ENCODE measurements at regions not wholly inside any gene's neighbourhood (a gene's known extent, or its start where the extent isn't known, plus 50 kb on each side); places are given as distances from the start of the nearest gene placed in this dataset.

DNA sequence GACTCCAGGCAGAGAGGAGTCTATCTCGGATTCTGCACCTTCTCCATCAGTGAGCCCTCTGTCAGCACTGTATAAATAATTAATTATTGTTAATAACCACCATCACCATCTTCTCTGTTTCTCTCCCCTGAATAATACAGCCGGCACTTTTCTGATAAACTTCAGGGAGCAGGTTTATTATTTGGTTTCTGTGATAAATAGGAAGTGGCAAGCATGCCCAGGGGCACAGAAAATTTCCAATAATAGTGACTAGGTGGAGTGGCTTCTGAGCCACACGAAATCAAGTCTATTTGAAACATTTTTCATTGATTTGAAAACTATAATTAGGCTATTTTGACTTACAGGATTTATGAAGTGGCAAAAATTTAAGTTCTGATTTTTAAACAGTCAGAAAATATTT is 186.8 kb upstream of the TMEM229A start:
- no peak overlapping the region for H3K9ac ChIP-seq
- H3K9me3 ChIP-seq (replicated peaks in 1 of 11): peaks cover 21 to 24% (median 23%) of the 10 kb centered on the region in 11 experiments
- TF ChIP-seq Cebpa-rat (IDR thresholded peaks at IDR 0.05): no peak

DNA sequence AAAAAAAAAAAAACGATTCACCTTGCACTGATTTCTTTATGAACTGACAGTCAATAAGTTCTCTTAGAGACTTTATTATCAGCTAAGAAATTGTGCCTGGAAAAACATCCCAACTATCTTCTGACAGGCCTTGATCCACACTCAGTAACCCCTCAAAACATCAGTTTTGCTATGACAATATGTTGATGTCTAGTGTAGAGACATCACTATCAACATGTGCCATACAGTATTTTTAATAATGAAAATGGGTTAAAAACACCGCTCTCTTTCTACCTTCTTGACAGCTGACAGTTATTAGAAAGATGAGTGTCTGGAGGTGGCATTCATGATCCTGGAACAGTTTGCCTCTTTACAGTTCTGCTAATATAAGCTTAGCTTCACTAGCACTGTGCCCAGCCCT is 175.8 kb upstream of the TMEM229A start:
- Histone ChIP-seq H3K4me2 (no peak overlapping the region), H3K4me3 (no peak overlapping the region), H3K36me3 (no peaks in the 10 kb centered on the region), H3K9ac (no peak overlapping the region), H3K9me3 (replicated peaks in 1 of 11) (no peaks in the 10 kb centered on the region), H4K20me1 (no peaks in the 10 kb centered on the region), H3K27me3 (no peaks in the 10 kb centered on the region), H3K4me1 (no peaks in the 10 kb centered on the region), H3K27ac (no peak overlapping the region)
- no peak for TF ChIP-seq Cebpa-rat (IDR thresholded peaks at IDR 0.05)

More for the DNA sequence above, 186.8 kb upstream of the TMEM229A start:
- no peak overlapping the region for H3K4me3 ChIP-seq
- H3K27ac ChIP-seq: no peak overlapping the region
- H4K20me1 ChIP-seq: no peaks in the 10 kb centered on the region
- H3K4me2 ChIP-seq: no peak overlapping the region
- H3K36me3 ChIP-seq: no peaks in the 10 kb centered on the region
- H3K27me3 ChIP-seq: no peaks in the 10 kb centered on the region
- H3K4me1 ChIP-seq: peaks cover 0 to 7% (median 5%) of the 10 kb centered on the region in 10 experiments; a peak in 10 of 20 replicates

DNA sequence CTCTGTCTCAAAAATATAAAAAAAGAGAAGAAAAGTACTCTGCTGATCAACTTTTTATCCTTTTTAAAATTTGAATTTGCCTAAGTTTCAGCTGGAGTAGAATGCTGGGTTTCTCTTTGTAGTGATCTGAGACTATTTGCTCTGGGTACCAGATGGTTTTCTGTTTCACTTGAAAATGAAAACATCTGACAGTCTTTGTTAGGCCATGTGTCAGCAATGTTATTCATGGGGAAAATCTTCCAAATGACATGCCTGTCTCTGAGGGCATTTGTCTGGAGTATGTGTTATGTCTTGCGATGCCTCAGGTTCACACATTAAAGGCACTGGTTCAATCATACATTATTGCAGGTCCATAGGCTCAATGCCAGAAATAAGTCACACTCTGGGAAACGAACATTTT is 175.3 kb upstream of the TMEM229A start:
- no peak for TF ChIP-seq Cebpa-rat (IDR thresholded peaks at IDR 0.05)
- Histone ChIP-seq H3K9ac (no peak overlapping the region), H3K36me3 (no peaks in the 10 kb centered on the region), H4K20me1 (no peaks in the 10 kb centered on the region), H3K9me3 (replicated peaks in 1 of 11) (no peaks in the 10 kb centered on the region), H3K27me3 (no peaks in the 10 kb centered on the region), H3K4me2 (no peak overlapping the region), H3K27ac (no peak overlapping the region), H3K4me1 (no peaks in the 10 kb centered on the region), H3K4me3 (no peak overlapping the region)

- H3K9ac ChIP-seq: no peak overlapping the region
Measured at GRCh38 chr7:124205526-124205925, 172.7 kb upstream of the TMEM229A start.

GRCh38 chr7:124202546-124202945 is 169.7 kb upstream of the TMEM229A start:
- no peaks in the 10 kb centered on the region for H3K36me3 ChIP-seq
- peaks cover 0 to 12% (median 0%) of the 10 kb centered on the region in 11 experiments; a peak in 6 of 22 replicates for H3K9me3 ChIP-seq (replicated peaks in 1 of 11)
- H3K4me2 ChIP-seq: no peak overlapping the region
- H3K27me3 ChIP-seq: no peaks in the 10 kb centered on the region
- no peak overlapping the region for H3K9ac ChIP-seq
- H3K27ac ChIP-seq: no peak overlapping the region
- no peaks in the 10 kb centered on the region for H3K4me1 ChIP-seq
- no peak overlapping the region for H3K4me3 ChIP-seq
- no peaks in the 10 kb centered on the region for H4K20me1 ChIP-seq
- no peak for TF ChIP-seq Cebpa-rat (IDR thresholded peaks at IDR 0.05)

More at GRCh38 chr7:124205526-124205925, 172.7 kb upstream of the TMEM229A start:
- H3K4me1 ChIP-seq: no peaks in the 10 kb centered on the region
- H4K20me1 ChIP-seq: no peaks in the 10 kb centered on the region
- H3K27me3 ChIP-seq: no peaks in the 10 kb centered on the region
- H3K4me3 ChIP-seq: no peak overlapping the region
- no peak overlapping the region for H3K27ac ChIP-seq
- H3K4me2 ChIP-seq: no peak overlapping the region
- TF ChIP-seq Cebpa-rat (IDR thresholded peaks at IDR 0.05): no peak
- no peaks in the 10 kb centered on the region for H3K36me3 ChIP-seq
- no peaks in the 10 kb centered on the region for H3K9me3 ChIP-seq (replicated peaks in 1 of 11)

DNA sequence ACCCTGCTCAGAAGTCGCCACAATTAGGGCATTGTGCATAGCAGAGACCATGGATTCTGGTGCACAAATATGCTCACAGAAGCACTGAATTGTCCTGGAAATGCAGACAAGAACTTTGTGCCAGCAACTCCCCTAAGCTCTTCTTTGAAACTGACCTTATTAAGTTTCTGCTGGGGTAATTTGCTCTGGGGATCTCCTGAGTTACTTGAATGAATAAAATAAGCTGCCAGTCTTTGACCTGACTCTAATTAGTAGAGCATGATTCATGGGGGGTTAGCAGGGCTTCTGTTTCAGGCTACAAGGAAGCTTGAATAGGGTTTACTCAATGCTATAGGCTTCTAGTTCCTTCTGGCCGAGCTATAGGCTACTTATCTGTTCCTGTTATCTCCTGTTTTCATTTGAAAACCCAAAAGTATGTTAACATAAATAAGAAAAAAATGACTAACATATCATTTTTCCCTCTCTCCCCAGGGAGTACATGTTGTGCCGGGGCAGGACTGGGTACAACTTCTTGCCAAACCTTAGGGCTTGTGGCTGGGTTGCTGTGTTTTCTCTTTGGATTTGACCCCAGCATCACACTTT is 169.0 kb upstream of the TMEM229A start:
- no peak overlapping the region for H3K27ac ChIP-seq
- H4K20me1 ChIP-seq: no peaks in the 10 kb centered on the region
- no peak overlapping the region for H3K4me3 ChIP-seq
- no peaks in the 10 kb centered on the region for H3K36me3 ChIP-seq
- peaks cover 0 to 12% (median 0%) of the 10 kb centered on the region in 11 experiments; a peak in 6 of 22 replicates for H3K9me3 ChIP-seq (replicated peaks in 1 of 11)
- H3K4me2 ChIP-seq: no peak overlapping the region
- no peak for TF ChIP-seq Cebpa-rat (IDR thresholded peaks at IDR 0.05)
- H3K27me3 ChIP-seq: no peaks in the 10 kb centered on the region
- no peak overlapping the region for H3K9ac ChIP-seq
- H3K4me1 ChIP-seq: no peaks in the 10 kb centered on the region

- H4K20me1 ChIP-seq: no peaks in the 10 kb centered on the region
- no peaks in the 10 kb centered on the region for H3K4me1 ChIP-seq
- H3K4me2 ChIP-seq: no peak overlapping the region
- H3K4me3 ChIP-seq: no peak overlapping the region
- peaks cover 0 to 12% (median 0%) of the 10 kb centered on the region in 11 experiments; a peak in 6 of 22 replicates for H3K9me3 ChIP-seq (replicated peaks in 1 of 11)
- no peak for TF ChIP-seq Cebpa-rat (IDR thresholded peaks at IDR 0.05)
- H3K36me3 ChIP-seq: no peaks in the 10 kb centered on the region
- H3K9ac ChIP-seq: no peak overlapping the region
- no peak overlapping the region for H3K27ac ChIP-seq
- no peaks in the 10 kb centered on the region for H3K27me3 ChIP-seq
Measured at GRCh38 chr7:124196519-124196918, 163.7 kb upstream of the TMEM229A start.

DNA sequence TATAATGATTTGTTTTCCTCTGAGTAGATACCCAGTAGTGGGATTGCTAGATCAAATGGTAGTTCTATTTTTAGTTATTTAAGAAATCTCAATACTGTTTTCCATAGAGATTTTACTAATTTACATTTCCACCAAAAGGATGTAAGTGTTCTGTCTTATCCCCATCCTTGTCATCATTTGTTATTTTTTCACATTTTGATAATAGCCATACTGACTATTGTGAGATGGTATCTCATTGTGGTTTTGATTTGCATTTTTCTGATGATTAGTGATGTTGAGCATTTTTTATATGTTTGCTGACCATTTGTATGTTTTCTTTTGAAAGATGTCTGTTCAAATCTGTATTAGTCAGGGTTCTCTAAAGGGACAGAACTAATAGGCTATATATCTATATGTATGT is 160.0 kb upstream of the TMEM229A start:
- no peak overlapping the region for H3K9ac ChIP-seq
- no peaks in the 10 kb centered on the region for H3K9me3 ChIP-seq (replicated peaks in 1 of 11)
- no peaks in the 10 kb centered on the region for H3K36me3 ChIP-seq
- H4K20me1 ChIP-seq: no peaks in the 10 kb centered on the region
- no peaks in the 10 kb centered on the region for H3K27me3 ChIP-seq
- no peak overlapping the region for H3K4me3 ChIP-seq
- no peak overlapping the region for H3K27ac ChIP-seq
- no peaks in the 10 kb centered on the region for H3K4me1 ChIP-seq
- no peak overlapping the region for H3K4me2 ChIP-seq
- no peak for TF ChIP-seq Cebpa-rat (IDR thresholded peaks at IDR 0.05)

GRCh38 chr7:124191713-124192112 is 158.8 kb upstream of the TMEM229A start:
- no peak for TF ChIP-seq Cebpa-rat (IDR thresholded peaks at IDR 0.05)
- H4K20me1 ChIP-seq: no peaks in the 10 kb centered on the region

GRCh38 chr7:124191030-124191429 is 158.2 kb upstream of the TMEM229A start:
- H3K9ac ChIP-seq: no peak overlapping the region
- no peak overlapping the region for H3K27ac ChIP-seq
- no peaks in the 10 kb centered on the region for H4K20me1 ChIP-seq
- TF ChIP-seq Cebpa-rat (IDR thresholded peaks at IDR 0.05): no peak
- no peaks in the 10 kb centered on the region for H3K9me3 ChIP-seq (replicated peaks in 1 of 11)
- no peak overlapping the region for H3K4me2 ChIP-seq
- H3K4me3 ChIP-seq: no peak overlapping the region
- H3K27me3 ChIP-seq: no peaks in the 10 kb centered on the region
- no peaks in the 10 kb centered on the region for H3K4me1 ChIP-seq
- no peaks in the 10 kb centered on the region for H3K36me3 ChIP-seq

More at GRCh38 chr7:124191713-124192112, 158.8 kb upstream of the TMEM229A start:
- Histone ChIP-seq H3K27me3 (no peaks in the 10 kb centered on the region), H3K9me3 (replicated peaks in 1 of 11) (no peaks in the 10 kb centered on the region), H3K9ac (no peak overlapping the region), H3K4me2 (no peak overlapping the region), H3K4me3 (no peak overlapping the region), H3K36me3 (no peaks in the 10 kb centered on the region), H3K4me1 (no peaks in the 10 kb centered on the region), H3K27ac (no peak overlapping the region)
